HG03066 (cell line): ENCODE measurements at regions not wholly inside any gene's neighbourhood (a gene's known extent, or its start where the extent isn't known, plus 50 kb on each side); places are given as distances from the start of the nearest gene placed in this dataset.

Source experiments
- ATAC-seq: cut with Tn5 transposase; IDR thresholded peaks from one replicate; pipeline ENCODE4 v1.9.1; 2021; ENCODE audit warnings: low read depth; ENCODE audit not compliant: unreplicated experiment

GRCh38 chr9:86548220-86548619, 194.0 kb upstream of the TUT7 start:
- no peak for ATAC-seq

GRCh38 chr9:86547571-86547970, 193.4 kb upstream of the TUT7 start:
- no peak for ATAC-seq

- ATAC-seq = no peak
Measured at GRCh38 chr9:86546712-86547111, 192.5 kb upstream of the TUT7 start.

DNA sequence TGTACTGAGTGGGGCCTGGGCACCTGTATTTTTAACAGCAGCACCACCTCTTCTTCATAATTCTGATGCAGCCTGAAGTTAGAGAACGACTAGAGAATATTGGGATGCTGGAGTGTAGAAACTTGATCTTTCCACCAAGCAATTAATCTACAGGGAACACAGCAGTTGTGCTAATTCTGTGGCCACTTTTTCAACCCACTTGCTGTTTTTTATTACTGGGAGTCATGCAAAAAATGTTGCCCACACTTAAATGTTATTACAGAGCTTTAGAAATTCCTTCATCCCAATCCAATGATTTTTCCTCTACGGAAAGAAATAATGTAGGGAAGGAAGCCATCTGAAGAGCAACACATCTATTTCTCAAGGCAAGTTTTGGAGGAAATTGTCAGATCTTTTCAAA, 190.9 kb upstream of the TUT7 start:
- no peak for ATAC-seq

- no peak for ATAC-seq
Measured at GRCh38 chr9:86541014-86541570, 186.9 kb upstream of the TUT7 start.

DNA sequence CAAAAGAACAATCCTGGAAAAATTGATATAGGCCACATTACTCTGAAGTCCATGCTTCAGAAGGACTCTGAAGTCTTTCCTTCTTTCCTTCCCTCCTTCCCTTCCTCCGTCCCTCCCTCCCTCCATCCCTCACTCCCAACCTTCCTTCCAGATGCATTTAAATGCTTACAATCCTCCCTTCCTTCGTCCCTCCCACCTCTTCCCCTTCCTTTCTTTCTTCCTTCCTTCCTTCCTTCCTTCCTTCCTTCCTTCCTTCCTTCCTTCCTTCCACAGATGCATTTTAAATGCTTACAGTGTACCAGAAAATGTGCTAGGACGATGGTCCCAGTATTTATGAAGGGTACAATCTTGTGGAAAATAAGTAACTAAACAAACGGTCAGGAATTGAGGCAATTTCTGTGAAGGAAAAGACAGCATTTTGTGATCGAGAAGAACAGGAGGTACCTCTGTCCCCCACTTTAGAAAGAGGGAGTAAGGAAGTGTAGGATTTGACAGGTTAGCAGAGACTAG, 181.3 kb upstream of the TUT7 start:
- no peak for ATAC-seq

DNA sequence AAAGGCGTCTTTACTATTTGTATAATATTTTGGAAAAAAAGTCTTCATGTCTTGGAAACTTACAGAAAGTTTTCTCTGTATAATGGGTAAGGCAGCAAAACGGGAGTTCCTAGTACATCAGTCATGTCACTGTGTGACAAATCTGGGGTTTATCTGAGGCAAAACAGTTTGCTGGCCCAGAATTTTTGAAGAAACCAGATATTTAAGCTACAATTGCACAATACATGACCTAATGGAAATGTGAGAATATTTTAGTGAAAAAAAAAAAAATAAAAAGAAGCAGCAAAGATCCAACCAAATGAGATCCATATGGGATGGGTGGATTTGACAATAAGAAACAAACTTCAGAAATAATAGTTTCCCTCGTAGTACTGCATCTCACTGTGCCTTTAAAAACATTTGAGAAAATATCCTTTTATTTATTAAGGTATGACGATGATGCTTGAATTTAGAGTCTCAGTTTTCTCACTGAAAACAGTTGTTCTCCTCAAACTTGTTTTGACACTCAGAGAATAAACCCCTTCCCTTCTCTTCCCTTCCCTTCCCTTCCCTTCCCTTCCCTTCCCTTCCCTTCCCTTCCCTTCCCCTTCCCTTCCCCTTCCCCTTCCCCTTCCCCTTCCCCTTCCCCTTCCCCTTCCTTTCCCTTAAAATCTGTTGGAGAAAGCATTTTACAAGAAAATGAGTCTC, 180.5 kb upstream of the TUT7 start:
- ATAC-seq = no peak

DNA sequence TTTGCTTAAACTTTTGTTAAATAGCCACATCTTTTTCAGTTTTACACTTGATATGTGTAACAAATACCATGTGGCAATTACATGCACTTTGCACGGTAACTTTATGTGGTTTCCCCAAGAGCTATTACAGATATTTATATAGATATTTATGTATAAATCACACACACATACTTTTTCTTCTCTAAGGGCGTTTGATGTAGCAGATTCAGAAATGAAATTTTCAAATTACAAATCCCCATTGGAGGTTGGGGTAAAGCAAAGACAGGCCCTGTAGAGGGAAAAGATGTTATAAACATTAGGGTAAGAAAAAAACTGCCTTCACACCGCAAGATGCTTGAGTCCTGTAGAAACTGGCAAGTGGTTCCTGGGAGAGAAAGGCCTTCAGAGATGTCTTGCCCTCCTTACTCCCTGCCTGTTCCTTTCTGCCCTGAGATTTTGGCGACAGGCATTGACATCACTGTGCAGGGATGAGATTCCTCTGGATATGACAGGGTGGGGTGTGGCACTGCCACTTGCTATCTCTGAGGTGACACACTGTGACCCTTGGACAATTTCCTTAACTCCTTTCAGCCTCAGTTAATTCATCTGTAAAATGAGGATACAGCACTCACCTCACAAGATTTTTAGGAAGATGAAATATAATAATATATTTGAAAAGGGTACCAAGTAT, 177.9 kb upstream of the TUT7 start:
- ATAC-seq = no peak

- ATAC-seq = no peak
Measured at GRCh38 chr9:86531273-86531970, 177.2 kb upstream of the TUT7 start.

DNA sequence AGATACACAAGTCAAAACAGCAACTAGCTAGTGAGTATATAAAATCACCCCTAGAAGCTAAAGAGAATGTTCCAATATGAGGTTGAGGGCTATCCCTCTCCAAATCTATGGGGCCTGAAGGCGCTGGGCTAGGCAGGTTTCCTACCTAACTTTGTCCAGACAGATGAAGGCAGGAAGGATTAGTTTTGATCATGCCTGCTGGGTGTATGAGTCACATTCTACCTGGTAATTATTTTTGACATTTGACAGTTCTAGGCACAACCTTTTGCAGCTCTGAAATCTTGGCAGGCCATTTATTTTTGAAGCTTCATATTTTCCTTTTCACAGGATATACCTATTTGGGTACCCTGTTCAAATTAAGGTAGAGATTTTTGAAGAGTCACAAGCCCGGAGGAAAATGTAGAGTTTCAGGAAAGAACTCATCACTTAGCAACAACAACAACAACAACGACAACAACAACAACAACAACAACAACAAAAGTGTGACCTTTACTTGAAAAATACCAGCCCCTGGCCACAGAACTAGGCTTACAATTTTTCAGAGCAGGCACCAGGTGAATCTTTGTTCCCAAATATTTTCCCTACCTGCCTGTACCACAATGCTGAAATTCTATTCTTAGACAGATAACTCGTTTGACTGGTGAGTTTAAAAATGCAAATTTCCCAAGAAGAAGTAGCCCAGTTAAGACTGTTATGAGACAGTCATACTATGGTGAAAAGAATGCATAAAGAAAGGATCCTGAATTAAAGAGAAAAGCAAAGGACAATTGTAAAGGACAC, 175.5 kb upstream of the TUT7 start:
- ATAC-seq = no peak

DNA sequence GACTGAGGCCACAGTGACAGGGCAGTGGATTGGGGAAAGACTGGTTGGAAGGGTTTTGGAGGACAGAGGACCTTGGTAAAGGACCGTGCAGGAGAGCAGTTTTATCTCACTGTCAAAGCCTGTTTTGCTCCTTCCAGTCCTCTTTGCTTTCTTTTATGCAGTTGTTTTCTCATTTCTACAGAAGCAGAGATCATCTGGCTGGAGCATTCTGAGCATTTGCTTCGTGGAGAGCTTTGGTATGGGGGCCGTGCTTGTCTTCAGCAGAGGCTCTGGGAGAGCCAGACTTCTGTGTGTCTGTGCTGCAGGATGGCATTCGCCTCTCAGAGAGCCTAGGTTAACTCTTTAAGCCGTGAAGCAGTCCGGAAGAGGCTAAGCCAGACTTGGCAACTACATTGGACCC, 171.8 kb upstream of the TUT7 start:
- ATAC-seq = no peak

GRCh38 chr9:86525182-86525581, 171.0 kb upstream of the TUT7 start:
- ATAC-seq = no peak

DNA sequence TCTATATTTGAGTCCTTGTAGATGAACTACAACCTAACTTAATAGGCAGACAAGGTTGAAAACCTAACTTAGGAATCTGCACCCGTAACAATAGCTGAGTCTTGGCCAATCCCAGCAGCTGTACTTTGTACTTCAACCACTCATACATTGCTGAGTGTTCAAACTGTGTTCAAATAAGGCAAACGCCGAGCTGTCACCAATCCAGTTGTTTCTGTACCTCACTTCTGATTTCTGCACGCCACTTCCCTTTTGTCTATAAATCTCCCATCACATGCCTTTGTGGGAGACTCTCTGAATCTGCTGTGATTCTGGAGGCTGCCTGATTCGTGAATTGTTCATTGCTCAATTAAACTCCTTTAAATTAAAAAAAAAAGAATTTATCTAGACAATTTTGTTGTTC, 167.8 kb upstream of the TUT7 start:
- ATAC-seq = no peak

- ATAC-seq = no peak
Measured at GRCh38 chr9:86521322-86521721, 167.1 kb upstream of the TUT7 start.

- no peak for ATAC-seq
Measured at GRCh38 chr9:86519066-86519615, 164.9 kb upstream of the TUT7 start.

DNA sequence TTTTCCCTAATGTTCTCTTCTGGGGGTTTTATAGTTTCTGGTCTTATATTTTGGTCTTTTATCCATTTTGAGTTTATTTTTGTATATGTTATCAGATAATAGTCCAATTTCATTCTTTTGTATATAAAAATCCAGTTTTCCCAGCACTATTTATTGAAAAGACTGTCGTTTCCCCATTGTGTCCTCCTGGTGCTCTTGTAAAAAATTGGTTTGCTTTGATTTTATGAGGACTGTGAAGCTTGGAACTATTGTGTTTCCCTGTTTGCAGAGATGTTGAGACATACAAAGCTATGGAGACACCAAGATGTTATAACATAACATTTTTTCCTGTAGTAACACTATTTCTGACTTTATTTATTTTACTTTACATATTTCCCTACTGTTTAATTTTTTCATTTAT, 163.3 kb upstream of the TUT7 start:
- ATAC-seq = no peak

- ATAC-seq = no peak
Measured at GRCh38 chr9:86516564-86516963, 162.4 kb upstream of the TUT7 start.

- no peak for ATAC-seq
Measured at GRCh38 chr9:86515221-86515620, 161.0 kb upstream of the TUT7 start.

DNA sequence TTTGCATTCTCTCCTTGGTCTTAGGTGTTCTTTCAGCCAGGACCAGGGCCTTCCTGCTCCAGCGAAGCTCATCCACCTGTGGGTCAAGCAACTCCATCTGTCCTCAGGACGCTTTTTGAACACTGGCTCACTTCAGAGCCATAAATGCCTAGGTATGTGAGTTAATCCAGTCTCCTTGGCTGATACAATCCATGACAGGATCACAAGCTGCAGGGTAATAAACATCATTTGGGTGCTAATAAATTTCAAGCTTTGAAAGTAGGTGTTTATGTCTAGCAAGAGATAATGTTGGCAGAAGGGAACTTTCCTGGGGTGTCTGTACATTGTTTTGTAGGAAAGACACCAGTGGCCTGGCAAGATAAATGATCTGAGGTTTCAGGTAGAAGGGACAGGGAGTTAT, 159.2 kb upstream of the TUT7 start:
- no peak for ATAC-seq

GRCh38 chr9:86512929-86513328, 158.7 kb upstream of the TUT7 start:
- ATAC-seq = no peak
